SK-N-MC (cell line): ENCODE measurements at regions not wholly inside any gene's neighbourhood (a gene's known extent, or its start where the extent isn't known, plus 50 kb on each side); places are given as distances from the start of the nearest gene placed in this dataset.

Experiments used
- EZH2 ChIP-seq: fragments of 200-600 bp; sonication (generic); IDR thresholded peaks from one replicate; pipeline ENCODE4 v1.6.1; 2017; ENCODE audit warnings: antibody characterized with exemption
- FOXP2 ChIP-seq: optimal IDR thresholded peaks from 2 replicates; pipeline ENCODE3; 2011; ENCODE audit warnings: mild to moderate bottlenecking, moderate library complexity; ENCODE audit not compliant: insufficient read depth; ENCODE audit errors: extremely low read length, control extremely low read depth
- POLR2AphosphoS5 ChIP-seq: IDR thresholded peaks from 2 replicates; pipeline ENCODE4 v1.6.1; 2012; ENCODE audit warnings: mild to moderate bottlenecking, low read depth, low read length, borderline replicate concordance

- no peak for TF ChIP-seq EZH2
- TF ChIP-seq POLR2AphosphoS5, result no peak
- TF ChIP-seq FOXP2, result no peak
These were observed 139.4 kb upstream of the GPC1 start for GRCh38 chr2:240296104-240296406.
